ENCODE measurements at regions not wholly inside any gene's neighbourhood (a gene's known extent, or its start where the extent isn't known, plus 50 kb on each side); places are given as distances from the start of the nearest gene placed in this dataset.

GRCh38 chr13:90205081-90205480 is 1142.4 kb upstream of the MIR17HG start:
- no peak for TF ChIP-seq CTCF (IDR thresholded peaks at IDR 0.05)
- no peak for TF ChIP-seq EZH2 (IDR thresholded peaks at IDR 0.05)

Measured in neural progenitor cell (in vitro differentiated cells).